ENCODE measurements at regions not wholly inside any gene's neighbourhood (a gene's known extent, or its start where the extent isn't known, plus 50 kb on each side); places are given as distances from the start of the nearest gene placed in this dataset.

GRCh38 chr5:167250996-167251395 lies 1040.4 kb upstream of the WWC1 start:
- Mint-ChIP-seq H3K36me3 (no peaks in the 10 kb centered on the region), H3K27me3 (ENCODE audit: low read depth in 3 of 3) (no peaks in the 10 kb centered on the region), H3K9me3 (peaks cover 0 to 5% (median 0%) of the 10 kb centered on the region in 7 donors), H3K4me3 (no peak overlapping the region), H3K27ac (no peak overlapping the region), H3K4me1 (no peaks in the 10 kb centered on the region)
- H3K79me2 ChIP-seq (ENCODE audit: insufficient read depth, low read length), result no peaks in the 10 kb centered on the region
- H3K27me3 ChIP-seq (ENCODE audit: control insufficient read depth in 2 of 2, insufficient read depth in 2 of 2, low read length in 2 of 2), result no peaks in the 10 kb centered on the region
- H2AFZ ChIP-seq (ENCODE audit: insufficient read depth, low read depth, low read length, poor library complexity, severe bottlenecking), result no peak overlapping the region
- no peak for DNase-seq
- no peak overlapping the region for H3K4me3 ChIP-seq (replicated peaks in 1 of 3; ENCODE audit: low read depth in 2 of 3, low read length in 3 of 3)
- H3K36me3 ChIP-seq (replicated peaks in 1 of 2; ENCODE audit: control insufficient read depth in 1 of 2, insufficient read depth in 2 of 2, low read length in 2 of 2), result no peaks in the 10 kb centered on the region
- no peaks in the 10 kb centered on the region for H3K9me3 ChIP-seq (replicated peaks in 1 of 2; ENCODE audit: control insufficient read depth in 1 of 2, insufficient read depth in 1 of 2, low read length in 2 of 2)
- no peak overlapping the region for H3K27ac ChIP-seq (ENCODE audit: low read depth in 1 of 2, low read length in 2 of 2)
- TF ChIP-seq, protein P1, sequence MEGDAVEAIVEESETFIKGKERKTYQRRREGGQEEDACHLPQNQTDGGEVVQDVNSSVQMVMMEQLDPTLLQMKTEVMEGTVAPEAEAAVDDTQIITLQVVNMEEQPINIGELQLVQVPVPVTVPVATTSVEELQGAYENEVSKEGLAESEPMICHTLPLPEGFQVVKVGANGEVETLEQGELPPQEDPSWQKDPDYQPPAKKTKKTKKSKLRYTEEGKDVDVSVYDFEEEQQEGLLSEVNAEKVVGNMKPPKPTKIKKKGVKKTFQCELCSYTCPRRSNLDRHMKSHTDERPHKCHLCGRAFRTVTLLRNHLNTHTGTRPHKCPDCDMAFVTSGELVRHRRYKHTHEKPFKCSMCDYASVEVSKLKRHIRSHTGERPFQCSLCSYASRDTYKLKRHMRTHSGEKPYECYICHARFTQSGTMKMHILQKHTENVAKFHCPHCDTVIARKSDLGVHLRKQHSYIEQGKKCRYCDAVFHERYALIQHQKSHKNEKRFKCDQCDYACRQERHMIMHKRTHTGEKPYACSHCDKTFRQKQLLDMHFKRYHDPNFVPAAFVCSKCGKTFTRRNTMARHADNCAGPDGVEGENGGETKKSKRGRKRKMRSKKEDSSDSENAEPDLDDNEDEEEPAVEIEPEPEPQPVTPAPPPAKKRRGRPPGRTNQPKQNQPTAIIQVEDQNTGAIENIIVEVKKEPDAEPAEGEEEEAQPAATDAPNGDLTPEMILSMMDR (IDR thresholded peaks at IDR 0.05), result no peak
- 67% methylated on average over 1 of the region's 4 CpGs for WGBS (ENCODE audit: insufficient coverage)
- no peaks in the 10 kb centered on the region for H3K4me1 ChIP-seq (ENCODE audit: control insufficient read depth in 1 of 2, insufficient read depth in 2 of 2, low read length in 2 of 2)
- H4K20me1 ChIP-seq (ENCODE audit: insufficient read depth, low read length), result no peaks in the 10 kb centered on the region
- intact Hi-C loops (cut with micrococcal nuclease), result no loop called here
- H3K4me2 ChIP-seq (replicated peaks; ENCODE audit: extremely low read depth, low read length, poor library complexity, severe bottlenecking), result no peak overlapping the region
- H3K9ac ChIP-seq (ENCODE audit: insufficient read depth, low read length, poor library complexity, severe bottlenecking), result no peak overlapping the region

GRCh38 chr5:167254132-167254531 lies 1037.3 kb upstream of the WWC1 start:
- Histone ChIP-seq H3K4me1 (ENCODE audit: control insufficient read depth in 1 of 2, insufficient read depth in 2 of 2, low read length in 2 of 2) (no peaks in the 10 kb centered on the region), H3K79me2 (ENCODE audit: insufficient read depth, low read length) (no peaks in the 10 kb centered on the region), H4K20me1 (ENCODE audit: insufficient read depth, low read length) (no peaks in the 10 kb centered on the region), H3K9me3 (replicated peaks in 1 of 2; ENCODE audit: control insufficient read depth in 1 of 2, insufficient read depth in 1 of 2, low read length in 2 of 2) (no peaks in the 10 kb centered on the region), H2AFZ (ENCODE audit: insufficient read depth, low read depth, low read length, poor library complexity, severe bottlenecking) (no peak overlapping the region), H3K27ac (ENCODE audit: low read depth in 1 of 2, low read length in 2 of 2) (no peak overlapping the region), H3K27me3 (ENCODE audit: control insufficient read depth in 2 of 2, insufficient read depth in 2 of 2, low read length in 2 of 2) (no peaks in the 10 kb centered on the region), H3K36me3 (replicated peaks in 1 of 2; ENCODE audit: control insufficient read depth in 1 of 2, insufficient read depth in 2 of 2, low read length in 2 of 2) (no peaks in the 10 kb centered on the region), H3K4me2 (replicated peaks; ENCODE audit: extremely low read depth, low read length, poor library complexity, severe bottlenecking) (no peak overlapping the region), H3K9ac (ENCODE audit: insufficient read depth, low read length, poor library complexity, severe bottlenecking) (no peak overlapping the region), H3K4me3 (replicated peaks in 1 of 3; ENCODE audit: low read depth in 2 of 3, low read length in 3 of 3) (no peak overlapping the region)
- no peak for DNase-seq
- H3K27ac Mint-ChIP-seq, result no peak overlapping the region
- no peaks in the 10 kb centered on the region for H3K27me3 Mint-ChIP-seq (ENCODE audit: low read depth in 3 of 3)
- no peaks in the 10 kb centered on the region for H3K4me1 Mint-ChIP-seq
- intact Hi-C loops (cut with micrococcal nuclease), result no loop called here
- H3K4me3 Mint-ChIP-seq, result no peak overlapping the region
- TF ChIP-seq, protein P1 (IDR thresholded peaks at IDR 0.05), result no peak
- H3K9me3 Mint-ChIP-seq, result peaks cover 0 to 5% (median 0%) of the 10 kb centered on the region in 7 donors
- WGBS (ENCODE audit: insufficient coverage), result no CpG with 5 or more reads among the region's 3 CpGs
- no peaks in the 10 kb centered on the region for H3K36me3 Mint-ChIP-seq

Measured in CD14-positive monocyte (primary cell).